T-helper 2 cell treated with Interferon-gamma antibody and Interleukin-4, amounts not matched to agents 5 μg/mL and 100 μg/mL, for 36 hours (primary cell): ENCODE measurements at regions not wholly inside any gene's neighbourhood (a gene's known extent, or its start where the extent isn't known, plus 50 kb on each side); places are given as distances from the start of the nearest gene placed in this dataset.

ENCODE experiments used
- DNase-seq: peaks from one replicate; pipeline ENCODE4 v3.0.0; 2021; ENCODE audit warnings: low spot score
- H3K27ac Mint-ChIP-seq: one replicate; pipeline ENCODE4 v1.8.0; 2021; ENCODE audit warnings: mild to moderate bottlenecking, mixed read lengths
- H3K27me3 Mint-ChIP-seq: one replicate; pipeline ENCODE4 v1.8.0; 2021; ENCODE audit warnings: low read depth, mixed read lengths
- H3K36me3 Mint-ChIP-seq: one replicate; pipeline ENCODE4 v1.8.0; 2021; ENCODE audit warnings: low read depth, mixed read lengths
- H3K4me1 Mint-ChIP-seq: one replicate; pipeline ENCODE4 v1.8.0; 2021; ENCODE audit warnings: low read depth, mixed read lengths
- H3K4me3 Mint-ChIP-seq: one replicate; pipeline ENCODE4 v1.8.0; 2022; ENCODE audit warnings: mild to moderate bottlenecking, moderate library complexity, mixed read lengths
- H3K9me3 Mint-ChIP-seq: one replicate; pipeline ENCODE4 v1.8.0; 2021; ENCODE audit warnings: mixed read lengths

DNA sequence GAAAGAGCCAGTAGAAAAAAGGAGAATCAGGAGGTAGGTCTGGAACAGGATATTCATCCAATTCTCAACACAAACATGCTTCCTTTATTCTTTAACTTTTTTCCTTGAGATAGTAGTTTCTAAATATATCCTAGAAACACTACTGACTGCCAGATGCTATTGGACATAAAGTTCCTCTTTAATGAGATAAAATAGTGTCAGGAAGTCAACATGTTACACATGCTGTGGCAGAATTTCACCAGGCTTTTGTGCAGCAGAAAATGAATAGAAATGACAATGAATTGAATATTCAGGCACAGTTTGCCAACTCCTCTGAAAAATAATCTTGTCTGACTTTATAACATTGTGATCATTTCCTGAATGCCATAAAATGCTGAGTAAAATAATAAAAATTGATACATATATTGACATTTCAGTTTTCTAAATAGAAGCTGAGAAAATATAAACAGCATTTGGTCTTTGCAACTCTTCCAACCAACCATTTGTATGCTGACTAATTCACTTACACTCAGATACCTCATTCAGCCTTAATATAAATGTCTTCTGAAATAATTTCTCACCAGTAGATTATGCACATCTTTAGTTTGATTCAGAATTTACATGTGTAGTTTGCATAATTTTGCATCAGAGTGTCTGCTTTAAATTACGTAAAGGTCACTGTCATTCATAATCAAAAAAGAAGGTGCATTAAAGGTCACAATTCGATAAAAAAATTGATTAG, 486.1 kb upstream of the ADGRL2 start:
- Mint-ChIP-seq H3K4me3 (no peak overlapping the region), H3K27me3 (no peaks in the 10 kb centered on the region), H3K27ac (no peak overlapping the region), H3K36me3 (no peaks in the 10 kb centered on the region), H3K4me1 (no peaks in the 10 kb centered on the region), H3K9me3 (no peaks in the 10 kb centered on the region)
- no peak for DNase-seq

GRCh38 chr1:81313289-81313688, 487.4 kb upstream of the ADGRL2 start:
- no peaks in the 10 kb centered on the region for H3K9me3 Mint-ChIP-seq
- no peaks in the 10 kb centered on the region for H3K36me3 Mint-ChIP-seq
- no peaks in the 10 kb centered on the region for H3K27me3 Mint-ChIP-seq
- no peak overlapping the region for H3K27ac Mint-ChIP-seq
- DNase-seq: no peak
- H3K4me1 Mint-ChIP-seq: no peaks in the 10 kb centered on the region
- no peak overlapping the region for H3K4me3 Mint-ChIP-seq

GRCh38 chr1:81312272-81312754, 488.4 kb upstream of the ADGRL2 start:
- Mint-ChIP-seq H3K27ac (no peak overlapping the region), H3K9me3 (no peaks in the 10 kb centered on the region), H3K36me3 (no peaks in the 10 kb centered on the region), H3K4me1 (no peaks in the 10 kb centered on the region), H3K27me3 (no peaks in the 10 kb centered on the region), H3K4me3 (no peak overlapping the region)
- no peak for DNase-seq

- Mint-ChIP-seq H3K4me1 (no peaks in the 10 kb centered on the region), H3K36me3 (no peaks in the 10 kb centered on the region), H3K27ac (no peak overlapping the region), H3K4me3 (no peak overlapping the region), H3K9me3 (no peaks in the 10 kb centered on the region), H3K27me3 (no peaks in the 10 kb centered on the region)
- DNase-seq: no peak
Measured at GRCh38 chr1:81310250-81310649, 490.5 kb upstream of the ADGRL2 start.

DNA sequence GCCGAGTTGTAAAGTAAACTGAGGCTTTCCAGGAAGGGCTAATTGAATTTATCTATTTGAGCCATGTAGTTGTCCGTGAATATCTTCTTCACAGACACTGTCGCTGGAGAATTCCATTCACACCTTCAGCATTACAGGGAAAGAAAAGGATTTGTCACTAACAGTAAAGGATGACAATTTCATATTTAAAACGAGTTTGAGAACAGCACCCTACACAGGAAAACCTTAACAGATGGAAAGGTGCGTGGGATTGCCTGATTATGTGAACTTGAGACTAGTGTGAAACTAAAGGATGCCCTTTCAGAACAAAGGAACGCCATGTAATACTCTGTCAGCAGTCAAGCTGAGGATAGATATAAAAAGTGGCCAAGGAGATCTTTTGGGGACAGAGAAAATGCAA, 492.5 kb upstream of the ADGRL2 start:
- Mint-ChIP-seq H3K9me3 (no peaks in the 10 kb centered on the region), H3K27ac (no peak overlapping the region), H3K4me1 (no peaks in the 10 kb centered on the region), H3K4me3 (no peak overlapping the region), H3K36me3 (no peaks in the 10 kb centered on the region), H3K27me3 (no peaks in the 10 kb centered on the region)
- no peak for DNase-seq

DNA sequence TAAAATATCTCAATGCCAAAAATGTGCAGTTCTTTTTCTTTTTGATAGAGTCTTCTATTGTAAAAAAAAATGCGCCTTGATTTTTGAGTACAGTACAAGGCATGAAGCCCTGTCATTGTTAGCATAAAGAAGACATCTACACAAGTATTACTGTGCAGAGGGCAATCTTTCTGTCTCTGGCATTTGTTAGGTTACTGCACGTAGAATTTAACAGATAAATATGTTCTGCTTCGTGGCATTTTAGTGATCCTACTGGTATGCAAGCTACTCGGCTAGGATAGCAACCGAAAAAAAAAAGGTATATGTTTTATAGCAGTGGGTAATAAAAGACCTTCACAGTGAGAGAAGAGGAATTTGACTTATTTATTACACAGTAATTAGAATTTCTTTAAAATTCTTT, 492.9 kb upstream of the ADGRL2 start:
- H3K36me3 Mint-ChIP-seq: no peaks in the 10 kb centered on the region
- H3K9me3 Mint-ChIP-seq: no peaks in the 10 kb centered on the region

GRCh38 chr1:81305997-81306452, 494.7 kb upstream of the ADGRL2 start:
- no peak for DNase-seq
- Mint-ChIP-seq H3K36me3 (no peaks in the 10 kb centered on the region), H3K4me1 (no peaks in the 10 kb centered on the region)

More for the DNA sequence above, 492.9 kb upstream of the ADGRL2 start:
- H3K4me1 Mint-ChIP-seq: no peaks in the 10 kb centered on the region
- H3K27me3 Mint-ChIP-seq: no peaks in the 10 kb centered on the region
- no peak overlapping the region for H3K4me3 Mint-ChIP-seq
- H3K27ac Mint-ChIP-seq: no peak overlapping the region
- DNase-seq: no peak

GRCh38 chr1:81304187-81304586, 496.5 kb upstream of the ADGRL2 start:
- Mint-ChIP-seq H3K9me3 (no peaks in the 10 kb centered on the region), H3K4me1 (no peaks in the 10 kb centered on the region), H3K27me3 (no peaks in the 10 kb centered on the region), H3K27ac (no peak overlapping the region), H3K36me3 (no peaks in the 10 kb centered on the region), H3K4me3 (no peak overlapping the region)
- no peak for DNase-seq

More at GRCh38 chr1:81305997-81306452, 494.7 kb upstream of the ADGRL2 start:
- Mint-ChIP-seq H3K27ac (no peak overlapping the region), H3K4me3 (no peak overlapping the region), H3K9me3 (no peaks in the 10 kb centered on the region), H3K27me3 (no peaks in the 10 kb centered on the region)

GRCh38 chr1:81299892-81300291, 500.8 kb upstream of the ADGRL2 start:
- no peaks in the 10 kb centered on the region for H3K27me3 Mint-ChIP-seq
- H3K4me3 Mint-ChIP-seq: no peak overlapping the region
- H3K4me1 Mint-ChIP-seq: no peaks in the 10 kb centered on the region
- H3K27ac Mint-ChIP-seq: no peak overlapping the region
- H3K36me3 Mint-ChIP-seq: no peaks in the 10 kb centered on the region
- DNase-seq: no peak
- no peaks in the 10 kb centered on the region for H3K9me3 Mint-ChIP-seq

GRCh38 chr1:81298266-81298665, 502.5 kb upstream of the ADGRL2 start:
- Mint-ChIP-seq H3K4me1 (no peaks in the 10 kb centered on the region), H3K36me3 (no peaks in the 10 kb centered on the region), H3K27ac (no peak overlapping the region), H3K27me3 (no peaks in the 10 kb centered on the region), H3K9me3 (no peaks in the 10 kb centered on the region), H3K4me3 (no peak overlapping the region)
- DNase-seq: no peak

- H3K27ac Mint-ChIP-seq: no peak overlapping the region
- H3K27me3 Mint-ChIP-seq: no peaks in the 10 kb centered on the region
- H3K36me3 Mint-ChIP-seq: no peaks in the 10 kb centered on the region
- no peak overlapping the region for H3K4me3 Mint-ChIP-seq
- no peaks in the 10 kb centered on the region for H3K4me1 Mint-ChIP-seq
- DNase-seq: no peak
- no peaks in the 10 kb centered on the region for H3K9me3 Mint-ChIP-seq
Measured at GRCh38 chr1:81296601-81297000, 504.1 kb upstream of the ADGRL2 start.

DNA sequence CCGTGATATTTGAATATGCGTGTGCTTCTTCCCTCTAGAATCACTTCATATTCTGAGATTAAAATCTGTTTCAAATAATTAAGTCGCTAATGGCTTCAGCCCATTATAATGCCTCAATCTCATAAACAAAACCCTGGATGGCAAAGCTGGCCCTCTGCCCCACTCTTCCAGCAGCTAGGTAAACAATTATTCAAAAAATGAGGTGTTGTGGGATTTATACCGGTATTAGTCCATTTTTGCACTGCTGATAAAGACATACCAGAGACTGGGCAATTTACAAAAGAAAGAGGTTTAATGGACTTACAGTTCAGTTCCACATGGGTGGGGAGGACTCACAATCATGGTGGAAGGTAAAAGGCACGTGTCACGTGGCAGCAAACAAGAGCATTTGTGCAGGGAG, 510.4 kb upstream of the ADGRL2 start:
- DNase-seq: no peak
- no peaks in the 10 kb centered on the region for H3K9me3 Mint-ChIP-seq
- H3K36me3 Mint-ChIP-seq: no peaks in the 10 kb centered on the region
- H3K27ac Mint-ChIP-seq: no peak overlapping the region
- no peak overlapping the region for H3K4me3 Mint-ChIP-seq
- H3K27me3 Mint-ChIP-seq: no peaks in the 10 kb centered on the region
- H3K4me1 Mint-ChIP-seq: no peaks in the 10 kb centered on the region

GRCh38 chr1:81288689-81289088, 512.0 kb upstream of the ADGRL2 start:
- H3K4me1 Mint-ChIP-seq: no peaks in the 10 kb centered on the region
- H3K27me3 Mint-ChIP-seq: no peaks in the 10 kb centered on the region
- no peaks in the 10 kb centered on the region for H3K36me3 Mint-ChIP-seq
- H3K9me3 Mint-ChIP-seq: no peaks in the 10 kb centered on the region
- DNase-seq: no peak
- no peak overlapping the region for H3K4me3 Mint-ChIP-seq
- H3K27ac Mint-ChIP-seq: no peak overlapping the region

DNA sequence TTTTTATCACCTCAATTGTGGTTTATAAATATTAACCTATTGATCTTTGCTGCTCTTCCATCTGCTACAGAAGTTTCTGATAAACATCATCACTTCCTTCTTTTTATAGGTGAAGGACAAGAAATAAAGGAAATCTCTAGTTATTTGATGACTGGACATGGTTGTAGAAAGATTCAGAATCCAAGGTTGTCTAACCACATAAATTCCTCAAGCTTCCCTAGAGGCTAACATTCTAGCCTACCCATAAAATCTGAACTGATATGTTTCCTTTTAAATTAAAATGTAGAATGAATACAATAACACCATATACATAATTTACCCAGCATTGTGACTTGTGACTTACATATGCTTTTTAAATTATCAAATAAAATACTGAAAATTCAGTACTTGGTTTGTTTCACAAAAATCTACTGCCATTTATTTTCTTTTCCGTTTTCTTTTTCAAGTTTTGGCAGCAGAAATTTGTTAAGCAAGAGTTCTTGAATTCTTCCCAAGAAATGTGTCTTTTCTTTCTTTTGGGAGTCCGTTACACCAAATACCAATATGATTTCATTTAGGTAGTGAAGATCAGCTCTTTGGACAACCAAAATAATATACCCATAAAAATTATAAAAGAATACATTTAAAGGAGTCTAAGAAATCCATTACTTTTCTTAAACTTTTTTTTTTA, 513.2 kb upstream of the ADGRL2 start:
- Mint-ChIP-seq H3K4me1 (no peaks in the 10 kb centered on the region), H3K27me3 (no peaks in the 10 kb centered on the region), H3K36me3 (no peaks in the 10 kb centered on the region), H3K4me3 (no peak overlapping the region), H3K9me3 (no peaks in the 10 kb centered on the region), H3K27ac (no peak overlapping the region)
- no peak for DNase-seq
